ENCODE measurements at regions not wholly inside any gene's neighbourhood (a gene's known extent, or its start where the extent isn't known, plus 50 kb on each side); places are given as distances from the start of the nearest gene placed in this dataset.

GRCh38 chr5:130462516-130462915 lies 558.3 kb downstream of the CHSY3 start:
- H3K27me3 ChIP-seq (ENCODE audit: insufficient read depth, low read length): no peaks in the 10 kb centered on the region
- no peaks in the 10 kb centered on the region for H3K36me3 ChIP-seq (ENCODE audit: control insufficient read depth in 1 of 2, insufficient read depth in 2 of 2, low read length in 2 of 2)
- H2BK120ac ChIP-seq (ENCODE audit: insufficient read depth, low read length, poor library complexity): no peak overlapping the region
- H3K4ac ChIP-seq (ENCODE audit: low read depth, low read length): no peak overlapping the region
- DNase-seq: no peak
- no peaks in the 10 kb centered on the region for H3K4me1 ChIP-seq (ENCODE audit: control insufficient read depth in 1 of 2, insufficient read depth in 2 of 2, low read length in 2 of 2)
- H3K9ac ChIP-seq (ENCODE audit: low read length): no peak overlapping the region
- no peak overlapping the region for H2AFZ ChIP-seq (ENCODE audit: insufficient read depth, low read length, poor library complexity)
- no peak overlapping the region for H3K18ac ChIP-seq (ENCODE audit: low read length)
- no peak overlapping the region for H2BK5ac ChIP-seq (ENCODE audit: low read depth, low read length, poor library complexity)
- no peak overlapping the region for H3K27ac ChIP-seq (ENCODE audit: low read depth, low read length)
- H4K12ac ChIP-seq (ENCODE audit: low read depth, low read length): no peak overlapping the region
- H3K4me3 ChIP-seq (ENCODE audit: low read depth, low read length): no peak overlapping the region
- no peak overlapping the region for H4K8ac ChIP-seq (ENCODE audit: low read depth, low read length)
- H3K79me1 ChIP-seq (ENCODE audit: low read length): no peaks in the 10 kb centered on the region
- H3K23ac ChIP-seq (ENCODE audit: low read length): no peak overlapping the region
- WGBS (ENCODE audit: extremely low coverage, insufficient coverage, insufficient read length): no CpG with 5 or more reads among the region's 1 CpG
- H2BK12ac ChIP-seq (ENCODE audit: low read length): no peak overlapping the region
- no peaks in the 10 kb centered on the region for H3K79me2 ChIP-seq (ENCODE audit: control insufficient read depth, insufficient read depth, low read length, poor library complexity)
- no peak overlapping the region for H3K14ac ChIP-seq (ENCODE audit: low read length)
- no peak overlapping the region for H2AK5ac ChIP-seq (ENCODE audit: low read length)
- H3K9me3 ChIP-seq (ENCODE audit: insufficient read depth, low read depth, low read length): no peaks in the 10 kb centered on the region
- no peak overlapping the region for H3K4me2 ChIP-seq (ENCODE audit: low read length)
- no peak overlapping the region for H4K91ac ChIP-seq (ENCODE audit: low read depth, low read length)

DNA sequence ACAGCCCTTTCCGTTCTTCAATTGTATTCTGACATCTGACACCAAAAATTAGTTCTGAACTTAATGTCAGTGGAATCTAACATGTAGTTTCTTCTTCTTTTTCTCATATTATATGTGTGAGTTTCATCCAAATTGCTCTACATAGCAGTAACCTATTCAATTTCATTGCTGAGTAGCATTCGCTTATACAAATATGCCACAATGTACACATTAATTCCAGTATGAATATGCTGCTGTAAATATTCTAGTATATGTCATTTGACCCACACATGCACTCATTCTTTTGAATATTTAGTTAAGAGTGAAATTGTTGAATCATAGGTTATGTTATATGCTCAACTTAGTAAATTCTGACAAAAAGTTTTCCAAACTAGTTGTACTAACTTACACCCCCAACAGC lies 550.9 kb downstream of the CHSY3 start:
- no peak overlapping the region for H3K4me2 ChIP-seq (ENCODE audit: low read length)
- WGBS (ENCODE audit: extremely low coverage, insufficient coverage, insufficient read length): no CpG with 5 or more reads among the region's 2 CpGs

DNA sequence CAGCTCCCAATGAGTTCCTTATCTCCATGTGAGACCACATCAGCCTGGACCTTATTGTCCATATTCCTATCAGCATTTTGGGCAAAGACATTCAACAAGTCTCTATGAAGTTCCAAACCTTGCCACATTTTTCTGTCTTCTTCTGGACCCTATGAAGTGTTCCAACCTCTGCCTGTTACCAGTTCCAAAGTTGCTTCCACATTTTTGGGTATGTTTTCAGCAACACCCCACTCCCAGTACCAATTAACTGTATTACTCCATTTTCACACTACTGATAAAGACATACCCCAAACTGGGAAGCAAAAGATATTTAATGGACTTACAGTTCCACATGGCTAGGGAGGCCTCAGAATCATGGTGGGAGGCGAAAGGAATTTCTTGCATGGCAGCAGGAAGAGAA lies 548.5 kb downstream of the CHSY3 start:
- H3K36me3 ChIP-seq (ENCODE audit: control insufficient read depth in 1 of 2, insufficient read depth in 2 of 2, low read length in 2 of 2): no peaks in the 10 kb centered on the region
- no peak overlapping the region for H3K14ac ChIP-seq (ENCODE audit: low read length)
- H2AFZ ChIP-seq (ENCODE audit: insufficient read depth, low read length, poor library complexity): no peak overlapping the region
- no peaks in the 10 kb centered on the region for H3K4me1 ChIP-seq (ENCODE audit: control insufficient read depth in 1 of 2, insufficient read depth in 2 of 2, low read length in 2 of 2)
- H2AK5ac ChIP-seq (ENCODE audit: low read length): no peak overlapping the region
- H4K8ac ChIP-seq (ENCODE audit: low read depth, low read length): no peak overlapping the region
- no peak overlapping the region for H3K4me2 ChIP-seq (ENCODE audit: low read length)
- H3K27ac ChIP-seq (ENCODE audit: low read depth, low read length): no peak overlapping the region
- H3K23ac ChIP-seq (ENCODE audit: low read length): no peak overlapping the region
- H3K18ac ChIP-seq (ENCODE audit: low read length): no peak overlapping the region
- H4K91ac ChIP-seq (ENCODE audit: low read depth, low read length): no peak overlapping the region
- no peaks in the 10 kb centered on the region for H3K79me2 ChIP-seq (ENCODE audit: control insufficient read depth, insufficient read depth, low read length, poor library complexity)
- H3K4me3 ChIP-seq (ENCODE audit: low read depth, low read length): no peak overlapping the region
- no peak overlapping the region for H3K4ac ChIP-seq (ENCODE audit: low read depth, low read length)
- no peak overlapping the region for H3K9ac ChIP-seq (ENCODE audit: low read length)
- no peak overlapping the region for H4K12ac ChIP-seq (ENCODE audit: low read depth, low read length)
- no CpG with 5 or more reads among the region's 1 CpG for WGBS (ENCODE audit: extremely low coverage, insufficient coverage, insufficient read length)
- H3K27me3 ChIP-seq (ENCODE audit: insufficient read depth, low read length): no peaks in the 10 kb centered on the region
- no peak overlapping the region for H2BK5ac ChIP-seq (ENCODE audit: low read depth, low read length, poor library complexity)
- H3K79me1 ChIP-seq (ENCODE audit: low read length): no peaks in the 10 kb centered on the region
- H2BK12ac ChIP-seq (ENCODE audit: low read length): no peak overlapping the region
- no peak for DNase-seq
- H3K9me3 ChIP-seq (ENCODE audit: insufficient read depth, low read depth, low read length): no peaks in the 10 kb centered on the region
- H2BK120ac ChIP-seq (ENCODE audit: insufficient read depth, low read length, poor library complexity): no peak overlapping the region

More for the DNA sequence above, 550.9 kb downstream of the CHSY3 start:
- Histone ChIP-seq H2BK12ac (ENCODE audit: low read length) (no peak overlapping the region), H3K27ac (ENCODE audit: low read depth, low read length) (no peak overlapping the region), H4K8ac (ENCODE audit: low read depth, low read length) (no peak overlapping the region), H4K12ac (ENCODE audit: low read depth, low read length) (no peak overlapping the region), H2AFZ (ENCODE audit: insufficient read depth, low read length, poor library complexity) (no peak overlapping the region), H3K9me3 (ENCODE audit: insufficient read depth, low read depth, low read length) (no peaks in the 10 kb centered on the region), H3K4ac (ENCODE audit: low read depth, low read length) (no peak overlapping the region), H2BK5ac (ENCODE audit: low read depth, low read length, poor library complexity) (no peak overlapping the region), H3K79me2 (ENCODE audit: control insufficient read depth, insufficient read depth, low read length, poor library complexity) (no peaks in the 10 kb centered on the region), H3K27me3 (ENCODE audit: insufficient read depth, low read length) (no peaks in the 10 kb centered on the region), H3K18ac (ENCODE audit: low read length) (no peak overlapping the region), H3K79me1 (ENCODE audit: low read length) (no peaks in the 10 kb centered on the region), H4K91ac (ENCODE audit: low read depth, low read length) (no peak overlapping the region), H2BK120ac (ENCODE audit: insufficient read depth, low read length, poor library complexity) (no peak overlapping the region), H3K14ac (ENCODE audit: low read length) (no peak overlapping the region), H3K23ac (ENCODE audit: low read length) (no peak overlapping the region), H3K9ac (ENCODE audit: low read length) (no peak overlapping the region), H2AK5ac (ENCODE audit: low read length) (no peak overlapping the region), H3K4me1 (ENCODE audit: control insufficient read depth in 1 of 2, insufficient read depth in 2 of 2, low read length in 2 of 2) (no peaks in the 10 kb centered on the region), H3K36me3 (ENCODE audit: control insufficient read depth in 1 of 2, insufficient read depth in 2 of 2, low read length in 2 of 2) (no peaks in the 10 kb centered on the region), H3K4me3 (ENCODE audit: low read depth, low read length) (no peak overlapping the region)
- DNase-seq: no peak

GRCh38 chr5:130436430-130436829 lies 532.2 kb downstream of the CHSY3 start:
- H3K79me2 ChIP-seq (ENCODE audit: control insufficient read depth, insufficient read depth, low read length, poor library complexity): no peaks in the 10 kb centered on the region
- no peak overlapping the region for H2AFZ ChIP-seq (ENCODE audit: insufficient read depth, low read length, poor library complexity)
- H2BK120ac ChIP-seq (ENCODE audit: insufficient read depth, low read length, poor library complexity): no peak overlapping the region
- no peak overlapping the region for H3K4ac ChIP-seq (ENCODE audit: low read depth, low read length)
- H3K18ac ChIP-seq (ENCODE audit: low read length): no peak overlapping the region
- H2AK5ac ChIP-seq (ENCODE audit: low read length): no peak overlapping the region
- no peak for DNase-seq
- no peak overlapping the region for H3K27ac ChIP-seq (ENCODE audit: low read depth, low read length)
- no peak overlapping the region for H3K14ac ChIP-seq (ENCODE audit: low read length)
- H3K9ac ChIP-seq (ENCODE audit: low read length): no peak overlapping the region
- H3K4me2 ChIP-seq (ENCODE audit: low read length): no peak overlapping the region
- H4K8ac ChIP-seq (ENCODE audit: low read depth, low read length): no peak overlapping the region
- H3K79me1 ChIP-seq (ENCODE audit: low read length): no peaks in the 10 kb centered on the region
- H3K36me3 ChIP-seq (ENCODE audit: control insufficient read depth in 1 of 2, insufficient read depth in 2 of 2, low read length in 2 of 2): peaks cover 0 to 2% of the 10 kb centered on the region in 2 experiments
- peaks cover 8% of the 10 kb centered on the region for H3K9me3 ChIP-seq (ENCODE audit: insufficient read depth, low read depth, low read length)
- no peak overlapping the region for H4K91ac ChIP-seq (ENCODE audit: low read depth, low read length)
- no peaks in the 10 kb centered on the region for H3K4me1 ChIP-seq (ENCODE audit: control insufficient read depth in 1 of 2, insufficient read depth in 2 of 2, low read length in 2 of 2)
- H3K27me3 ChIP-seq (ENCODE audit: insufficient read depth, low read length): no peaks in the 10 kb centered on the region
- H2BK5ac ChIP-seq (ENCODE audit: low read depth, low read length, poor library complexity): no peak overlapping the region
- no peak overlapping the region for H4K12ac ChIP-seq (ENCODE audit: low read depth, low read length)
- H3K4me3 ChIP-seq (ENCODE audit: low read depth, low read length): no peak overlapping the region
- H2BK12ac ChIP-seq (ENCODE audit: low read length): no peak overlapping the region
- H3K23ac ChIP-seq (ENCODE audit: low read length): no peak overlapping the region
- no CpG with 5 or more reads among the region's 1 CpG for WGBS (ENCODE audit: extremely low coverage, insufficient coverage, insufficient read length)

All from trophoblast cell (in vitro differentiated cells and primary cell).